Stomach smooth muscle (tissue), 2 donors: ENCODE measurements at regions not wholly inside any gene's neighbourhood (a gene's known extent, or its start where the extent isn't known, plus 50 kb on each side); places are given as distances from the start of the nearest gene placed in this dataset.

ENCODE experiments used
- H3K27ac ChIP-seq: one replicate; pipeline ENCODE4 v1.7.0; 2013; ENCODE audit warnings: mild to moderate bottlenecking, low read length, inconsistent platforms
- H3K27me3 ChIP-seq, 2 donors: one replicate each; pipeline ENCODE4 v1.7.0; 2013; ENCODE audit warnings: low read length in 2 of 2; ENCODE audit not compliant: insufficient read depth in 2 of 2, control insufficient read depth in 1 of 2
- H3K36me3 ChIP-seq, 2 donors: one replicate each; pipeline ENCODE4 v1.7.0; 2013; ENCODE audit warnings: low read length in 2 of 2; ENCODE audit not compliant: control insufficient read depth in 2 of 2, insufficient read depth in 2 of 2
- H3K4me1 ChIP-seq: one replicate; pipeline ENCODE4 v1.7.0; 2013; ENCODE audit warnings: low read length; ENCODE audit not compliant: control insufficient read depth, insufficient read depth
- H3K4me3 ChIP-seq, 2 donors: one replicate each; pipeline ENCODE4 v1.7.0; 2013; ENCODE audit warnings: low read length in 2 of 2
- H3K9ac ChIP-seq, 2 donors: one replicate each; pipeline ENCODE4 v1.7.0; 2013; ENCODE audit warnings: low read length in 2 of 2, mild to moderate bottlenecking in 1 of 2
- H3K9me3 ChIP-seq, 2 donors: one replicate each; pipeline ENCODE4 v1.7.0; 2013; ENCODE audit warnings: low read length in 2 of 2; ENCODE audit not compliant: control insufficient read depth in 2 of 2
- donor health status: healthy.
- donor health status: Pancreatic carcinoma.

- Histone ChIP-seq H3K4me1 (no peaks in the 10 kb centered on the region), H3K9ac (no peak overlapping the region), H3K4me3 (no peak overlapping the region), H3K27me3 (peaks cover 0 to 5% of the 10 kb centered on the region in 2 donors), H3K9me3 (no peaks in the 10 kb centered on the region), H3K27ac (no peak overlapping the region), H3K36me3 (no peaks in the 10 kb centered on the region)
Observed at GRCh38 chr17:36675786-36676185, 74.4 kb downstream of the MRM1 start.

GRCh38 chr17:36679815-36680467, 78.6 kb downstream of the MRM1 start:
- H3K9me3 ChIP-seq, result no peaks in the 10 kb centered on the region
- no peaks in the 10 kb centered on the region for H3K36me3 ChIP-seq
- no peak overlapping the region for H3K27ac ChIP-seq
- H3K9ac ChIP-seq, result no peak overlapping the region
- H3K4me1 ChIP-seq, result no peaks in the 10 kb centered on the region
- peaks cover 0 to 2% of the 10 kb centered on the region in 2 donors for H3K27me3 ChIP-seq
- no peak overlapping the region for H3K4me3 ChIP-seq

GRCh38 chr17:36680701-36681202, 79.4 kb downstream of the MRM1 start:
- Histone ChIP-seq H3K27ac (no peak overlapping the region), H3K27me3 (peaks cover 0 to 2% of the 10 kb centered on the region in 2 donors), H3K4me1 (no peaks in the 10 kb centered on the region), H3K36me3 (no peaks in the 10 kb centered on the region), H3K9ac (no peak overlapping the region), H3K9me3 (no peaks in the 10 kb centered on the region), H3K4me3 (no peak overlapping the region)

- Histone ChIP-seq H3K4me3 (no peak overlapping the region), H3K9me3 (no peaks in the 10 kb centered on the region), H3K36me3 (no peaks in the 10 kb centered on the region), H3K9ac (no peak overlapping the region), H3K27ac (no peak overlapping the region), H3K27me3 (peaks cover 0 to 8% of the 10 kb centered on the region in 2 donors), H3K4me1 (no peaks in the 10 kb centered on the region)
Observed at GRCh38 chr17:36682773-36683172, 81.4 kb downstream of the MRM1 start.

- Histone ChIP-seq H3K27me3 (peaks cover 0 to 9% of the 10 kb centered on the region in 2 donors), H3K9me3 (no peaks in the 10 kb centered on the region), H3K27ac (no peak overlapping the region)
Observed at GRCh38 chr17:36683387-36683786, 82.0 kb downstream of the MRM1 start.

GRCh38 chr17:36684134-36684533, 82.8 kb downstream of the MRM1 start:
- H3K27ac ChIP-seq, result no peak overlapping the region

More at GRCh38 chr17:36683387-36683786, 82.0 kb downstream of the MRM1 start:
- Histone ChIP-seq H3K4me1 (no peaks in the 10 kb centered on the region), H3K9ac (no peak overlapping the region), H3K36me3 (no peaks in the 10 kb centered on the region), H3K4me3 (no peak overlapping the region)

GRCh38 chr17:36686123-36686669, 84.8 kb downstream of the MRM1 start:
- Histone ChIP-seq H3K9me3 (no peaks in the 10 kb centered on the region), H3K27me3 (peaks cover 0 to 9% of the 10 kb centered on the region in 2 donors), H3K36me3 (no peaks in the 10 kb centered on the region), H3K4me3 (no peak overlapping the region), H3K4me1 (no peaks in the 10 kb centered on the region), H3K27ac (no peak overlapping the region), H3K9ac (no peak overlapping the region)

More at GRCh38 chr17:36684134-36684533, 82.8 kb downstream of the MRM1 start:
- Histone ChIP-seq H3K4me1 (no peaks in the 10 kb centered on the region), H3K4me3 (no peak overlapping the region), H3K36me3 (no peaks in the 10 kb centered on the region), H3K9ac (no peak overlapping the region), H3K27me3 (peaks cover 0 to 9% of the 10 kb centered on the region in 2 donors), H3K9me3 (no peaks in the 10 kb centered on the region)

- Histone ChIP-seq H3K27ac (no peak overlapping the region), H3K36me3 (no peaks in the 10 kb centered on the region), H3K4me1 (no peaks in the 10 kb centered on the region), H3K9ac (no peak overlapping the region), H3K27me3 (peaks cover 0 to 8% of the 10 kb centered on the region in 2 donors), H3K9me3 (no peaks in the 10 kb centered on the region), H3K4me3 (no peak overlapping the region)
Observed at GRCh38 chr17:36687736-36688135, 86.4 kb downstream of the MRM1 start.

GRCh38 chr17:36689089-36689667, 87.8 kb downstream of the MRM1 start:
- Histone ChIP-seq H3K4me1 (no peaks in the 10 kb centered on the region), H3K4me3 (no peak overlapping the region), H3K9me3 (no peaks in the 10 kb centered on the region), H3K9ac (no peak overlapping the region), H3K27ac (no peak overlapping the region), H3K36me3 (no peaks in the 10 kb centered on the region), H3K27me3 (peaks cover 0 to 9% of the 10 kb centered on the region in 2 donors)

- H3K36me3 ChIP-seq, result no peaks in the 10 kb centered on the region
- H3K27me3 ChIP-seq, result peaks cover 0 to 12% of the 10 kb centered on the region in 2 donors
- no peak overlapping the region for H3K9ac ChIP-seq
- H3K4me1 ChIP-seq, result no peaks in the 10 kb centered on the region
- H3K27ac ChIP-seq, result no peak overlapping the region
- H3K9me3 ChIP-seq, result no peaks in the 10 kb centered on the region
- H3K4me3 ChIP-seq, result no peak overlapping the region
Observed at GRCh38 chr17:36690190-36690589, 88.8 kb downstream of the MRM1 start.

GRCh38 chr17:36691606-36692005, 90.2 kb downstream of the MRM1 start:
- no peak overlapping the region for H3K9ac ChIP-seq
- H3K36me3 ChIP-seq, result no peaks in the 10 kb centered on the region
- H3K27ac ChIP-seq, result no peak overlapping the region
- H3K27me3 ChIP-seq, result peaks cover 0 to 13% of the 10 kb centered on the region in 2 donors
- H3K4me1 ChIP-seq, result no peaks in the 10 kb centered on the region
- H3K4me3 ChIP-seq, result no peak overlapping the region
- H3K9me3 ChIP-seq, result no peaks in the 10 kb centered on the region
